Anterior cingulate cortex (tissue), 58 donors: ENCODE measurements at regions not wholly inside any gene's neighbourhood (a gene's known extent, or its start where the extent isn't known, plus 50 kb on each side); places are given as distances from the start of the nearest gene placed in this dataset.
"Not testable (repeated sequence)": the region's sequence is repeated elsewhere in the genome, so short reads cannot be mapped to it uniquely, and the experiment has no call there.

Experiments used
- DNase-seq, 58 donors: peaks; one replicate each; lab custom pipeline; 2025; lab: John Stamatoyannopoulos, UW

GRCh38 chr1:90826024-90826423 is 108.9 kb upstream of the BARHL2 start:
- DNase-seq, result no peak

- no peak for DNase-seq
Observed at GRCh38 chr1:90824551-90824950, 107.4 kb upstream of the BARHL2 start.

DNA sequence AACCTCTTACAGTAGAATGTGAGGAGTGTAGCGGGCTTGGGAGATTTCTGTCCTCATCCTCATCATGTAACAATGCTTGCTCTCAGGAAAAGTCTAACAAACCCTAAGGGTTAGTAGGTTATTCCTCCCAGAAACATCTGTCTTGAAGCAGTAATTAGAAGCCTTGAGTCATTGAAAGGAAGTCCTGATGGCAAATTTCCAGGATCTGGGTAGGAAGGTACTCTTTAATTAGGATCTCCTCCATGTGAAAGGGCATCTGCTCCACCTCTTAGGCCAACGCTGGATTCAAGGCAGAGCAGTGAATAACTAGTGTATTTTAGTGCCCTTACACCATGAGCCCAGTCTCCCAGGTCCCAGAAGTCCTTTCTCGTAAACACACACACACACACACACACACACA is 106.6 kb upstream of the BARHL2 start:
- DNase-seq, result no peak

DNA sequence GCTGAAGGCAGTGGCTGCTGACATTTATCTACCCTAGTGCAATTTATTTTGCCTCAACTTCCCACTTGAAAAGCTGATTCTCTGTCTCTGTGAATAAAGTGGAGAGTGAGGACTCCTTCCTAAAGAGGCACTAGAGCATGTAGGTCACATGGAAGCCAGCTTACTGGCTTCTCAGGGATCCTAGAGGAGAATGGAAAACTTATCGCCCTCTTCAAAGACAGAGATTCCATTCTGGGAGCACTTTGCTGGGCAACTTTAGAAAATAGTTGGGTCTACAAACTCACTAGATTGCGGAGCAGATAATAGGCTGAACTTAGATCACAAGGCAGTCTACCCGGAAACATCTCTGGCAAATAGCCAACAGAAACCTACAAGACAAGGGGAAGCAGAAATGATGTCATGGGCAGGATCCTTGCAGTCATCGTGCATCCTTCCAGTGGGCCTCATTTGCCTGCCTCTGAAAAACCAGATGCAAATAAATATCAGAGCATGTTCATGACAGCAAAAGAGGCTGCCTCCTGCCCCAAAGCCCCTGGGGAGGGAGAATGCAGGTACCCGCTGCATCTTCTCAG is 104.8 kb upstream of the BARHL2 start:
- no peak for DNase-seq

DNA sequence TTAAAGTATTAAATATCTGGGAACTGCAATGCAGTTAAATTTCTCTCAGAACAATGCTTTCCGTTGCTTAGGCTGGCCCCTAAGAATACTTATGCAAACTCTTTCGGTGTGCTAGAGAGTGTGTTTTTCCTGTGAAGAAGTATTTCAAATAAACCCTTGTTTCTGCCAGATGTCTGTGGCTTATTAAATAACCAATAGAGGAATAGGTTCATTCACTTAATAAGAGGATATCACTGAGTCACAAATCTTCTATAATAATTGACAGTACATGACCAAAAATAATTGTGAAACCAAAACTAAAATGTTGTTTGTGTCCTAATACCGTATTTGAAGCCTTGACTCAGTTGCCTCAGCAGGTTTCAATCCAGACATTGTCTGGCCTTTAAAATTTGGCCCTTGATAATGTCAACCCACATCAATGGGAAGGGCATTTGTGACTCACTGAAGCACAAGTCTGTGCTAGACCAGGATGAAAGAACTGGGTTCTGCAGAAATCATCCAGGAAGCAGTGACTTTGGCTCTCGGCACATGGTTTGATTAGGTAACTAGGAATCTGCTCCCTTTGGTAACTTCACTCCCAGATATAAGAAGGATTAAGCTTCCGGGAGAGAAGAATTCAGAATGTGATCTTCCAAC is 104.2 kb upstream of the BARHL2 start:
- no peak for DNase-seq

GRCh38 chr1:90820745-90821144 is 103.6 kb upstream of the BARHL2 start:
- DNase-seq, result no peak

- no peak for DNase-seq
Observed at GRCh38 chr1:90817399-90817798, 100.3 kb upstream of the BARHL2 start.

- not testable (repeated sequence) for DNase-seq
Observed at GRCh38 chr1:90812237-90812636, 95.1 kb upstream of the BARHL2 start.

GRCh38 chr1:90811444-90811950 is 94.4 kb upstream of the BARHL2 start:
- not testable (repeated sequence) for DNase-seq

DNA sequence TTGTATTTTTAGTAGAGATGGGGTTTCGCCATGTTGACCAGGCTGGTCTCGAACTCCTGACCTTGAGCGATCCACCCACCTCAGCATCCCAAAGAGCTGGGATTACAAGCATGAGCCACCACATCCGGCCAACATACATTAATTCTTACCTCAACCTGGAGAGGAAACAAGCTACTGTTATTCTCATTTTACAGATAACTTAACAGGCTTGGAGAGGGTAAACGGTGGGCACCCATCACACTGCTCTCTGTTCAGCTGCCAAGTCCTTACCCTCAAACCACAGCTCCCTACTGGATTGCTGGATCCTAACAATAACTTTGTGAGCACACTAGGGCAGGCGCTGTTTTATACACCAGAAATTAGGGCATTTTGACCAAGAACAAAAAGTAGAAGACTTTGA is 93.6 kb upstream of the BARHL2 start:
- no peak for DNase-seq

GRCh38 chr1:90809996-90810395 is 92.9 kb upstream of the BARHL2 start:
- peak in 7 of 58 donors; percentile 1 to 53 (median 3) for DNase-seq

- DNase-seq, result no peak
Observed at GRCh38 chr1:90809093-90809492, 92.0 kb upstream of the BARHL2 start.

DNA sequence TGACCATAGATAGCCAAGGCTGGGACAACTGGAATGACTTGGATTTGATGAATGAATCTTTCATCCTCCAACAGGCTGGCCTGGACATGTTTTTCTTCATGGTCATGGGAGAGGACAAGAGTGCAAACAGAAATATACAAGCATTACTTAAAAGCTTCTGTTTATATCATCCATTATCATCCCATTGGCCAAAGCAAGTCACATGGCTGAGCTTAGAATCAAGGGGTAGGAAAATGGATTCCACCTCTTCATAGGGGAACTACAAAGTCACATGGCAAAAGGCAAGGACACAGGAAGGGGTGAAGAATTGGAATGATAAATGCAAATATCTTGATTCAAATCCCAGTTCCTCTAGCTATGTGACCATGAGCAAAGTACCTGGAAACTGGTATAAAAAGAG is 90.2 kb upstream of the BARHL2 start:
- no peak for DNase-seq

- no peak for DNase-seq
Observed at GRCh38 chr1:90802622-90803021, 85.5 kb upstream of the BARHL2 start.

DNA sequence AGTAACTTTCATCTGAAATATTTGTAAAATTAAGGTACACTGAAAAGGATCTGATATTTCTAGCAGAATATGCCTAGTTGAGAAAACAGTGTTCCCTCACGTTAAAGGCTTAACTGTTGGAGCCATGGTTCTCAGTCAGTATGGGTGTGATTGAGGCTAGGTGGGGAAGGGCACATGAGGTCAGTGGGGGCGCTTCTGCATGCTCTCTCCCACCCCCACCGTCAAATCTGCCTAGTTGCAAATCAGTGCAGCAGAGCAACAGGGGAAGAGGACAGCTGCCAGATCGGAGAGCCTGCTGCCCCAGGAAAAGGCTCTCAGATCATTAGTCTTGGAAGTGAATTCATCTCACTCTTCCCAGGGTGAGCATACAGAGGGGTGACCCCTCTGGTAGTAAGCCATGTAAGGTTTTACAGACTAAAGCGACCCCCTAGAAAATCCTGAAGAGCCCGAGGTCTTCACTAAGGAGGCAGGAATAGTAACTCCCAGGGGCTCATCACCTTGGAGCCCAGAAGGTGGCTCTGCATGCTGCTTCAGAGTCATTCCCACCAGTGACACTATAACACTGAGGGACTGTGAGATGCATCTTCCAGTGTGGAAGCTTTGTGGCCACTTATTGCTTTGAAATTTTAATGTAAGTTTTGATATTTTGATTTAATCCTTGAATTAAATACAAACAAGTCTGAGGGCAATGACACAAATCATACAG is 83.1 kb upstream of the BARHL2 start:
- DNase-seq, result no peak

GRCh38 chr1:90799326-90799725 is 82.2 kb upstream of the BARHL2 start:
- no peak for DNase-seq

GRCh38 chr1:90798883-90799282 is 81.8 kb upstream of the BARHL2 start:
- DNase-seq, result no peak

- DNase-seq, result no peak
Observed at GRCh38 chr1:90798344-90798743, 81.2 kb upstream of the BARHL2 start.

DNA sequence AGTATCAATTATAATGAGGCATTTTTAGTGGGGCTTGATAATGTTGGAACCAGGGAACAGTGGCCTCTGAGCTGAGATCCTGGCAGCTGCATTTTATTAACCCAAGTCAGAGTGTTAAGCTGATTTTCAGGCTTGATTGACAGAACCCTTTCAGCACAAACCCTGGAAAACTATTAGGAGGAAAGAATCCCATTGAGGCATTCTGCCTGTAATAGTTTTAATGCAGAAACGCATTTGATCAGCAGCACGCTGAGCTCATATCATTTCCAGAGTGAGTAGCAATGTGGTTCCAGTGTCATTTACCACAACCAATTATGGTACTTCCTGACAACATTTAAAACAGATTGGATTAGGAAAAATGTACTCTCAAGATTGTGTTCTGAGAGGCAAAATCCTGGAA is 78.3 kb upstream of the BARHL2 start:
- no peak for DNase-seq

DNA sequence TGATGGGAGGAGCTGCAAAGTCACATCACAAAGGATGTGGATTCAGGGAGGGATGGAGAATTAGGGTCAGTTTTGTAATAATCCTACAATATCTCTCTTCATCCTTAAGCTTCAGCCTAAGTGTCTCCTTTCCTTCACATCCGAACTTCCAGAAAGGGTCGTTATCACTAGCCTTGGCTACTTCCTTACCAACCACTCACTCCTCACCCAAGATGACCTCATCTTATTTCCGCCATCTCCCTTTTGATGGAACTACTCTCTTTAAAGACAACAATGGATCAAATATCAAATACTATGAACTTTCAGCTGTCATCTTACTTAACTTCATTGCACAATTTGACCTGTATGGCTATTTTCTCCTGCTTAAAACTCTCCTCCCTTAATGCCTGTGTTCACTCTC is 69.6 kb upstream of the BARHL2 start:
- DNase-seq, result no peak

DNA sequence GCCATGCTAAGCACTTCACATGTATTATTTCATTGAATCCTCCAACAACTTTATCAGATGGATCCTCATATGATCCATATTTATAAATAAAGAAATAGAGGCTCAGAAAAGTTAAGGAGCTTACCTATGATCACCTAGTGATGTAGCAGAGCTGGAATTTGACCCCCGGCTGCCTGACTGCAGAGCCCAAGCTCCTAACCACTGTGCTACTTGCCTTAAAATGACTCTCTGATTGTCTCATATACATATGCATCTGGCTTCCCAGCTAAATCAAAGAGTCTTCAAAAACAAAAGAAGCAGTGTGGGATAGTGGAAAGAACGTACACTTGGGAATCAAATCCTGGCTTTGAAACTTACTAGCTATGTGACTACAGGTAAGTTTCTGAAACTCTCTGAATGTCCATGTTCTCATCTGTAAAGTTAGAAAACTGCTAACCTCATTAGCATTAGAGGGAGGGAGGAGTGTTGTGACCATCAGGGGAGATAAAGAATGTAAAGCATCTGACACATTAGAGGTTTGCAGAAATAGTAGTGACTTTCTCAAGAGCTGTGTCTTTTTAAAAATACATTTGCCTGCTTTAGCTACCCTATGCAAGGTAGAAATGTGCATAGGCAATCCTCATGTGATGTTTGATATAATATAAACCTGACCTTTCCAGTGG is 67.2 kb upstream of the BARHL2 start:
- DNase-seq, result no peak
